TTC549 (cell line): ENCODE measurements at regions not wholly inside any gene's neighbourhood (a gene's known extent, or its start where the extent isn't known, plus 50 kb on each side); places are given as distances from the start of the nearest gene placed in this dataset.
"Not testable (repeated sequence)": the region's sequence is repeated elsewhere in the genome, so short reads cannot be mapped to it uniquely, and the experiment has no call there.

ENCODE experiments used
- FAIRE-seq: peaks from 2 replicates; lab custom pipeline; 2012; peaks lifted over from hg19 to GRCh38; lab: Jason Lieb, UNC

DNA sequence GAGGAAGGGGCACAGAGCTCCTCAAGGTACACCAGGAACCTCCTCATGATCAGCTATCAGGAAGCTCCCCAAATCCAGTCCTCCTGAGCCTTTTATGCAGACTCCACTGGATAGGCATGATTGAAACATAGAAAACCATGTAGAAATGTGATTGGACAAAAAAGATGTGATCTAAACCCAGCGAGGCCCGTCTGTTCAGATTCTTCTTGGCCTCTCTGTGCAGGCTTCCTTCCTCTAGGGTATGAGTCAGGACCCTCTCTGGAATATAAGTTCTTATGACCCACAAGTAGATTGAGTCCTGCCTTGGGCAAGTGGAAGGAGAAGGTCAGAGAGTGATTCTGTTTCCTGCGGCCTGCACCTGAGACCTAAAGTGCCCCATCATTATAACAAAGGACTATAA, 166.3 kb downstream of the PHLDA1 start:
- FAIRE-seq = no peak

DNA sequence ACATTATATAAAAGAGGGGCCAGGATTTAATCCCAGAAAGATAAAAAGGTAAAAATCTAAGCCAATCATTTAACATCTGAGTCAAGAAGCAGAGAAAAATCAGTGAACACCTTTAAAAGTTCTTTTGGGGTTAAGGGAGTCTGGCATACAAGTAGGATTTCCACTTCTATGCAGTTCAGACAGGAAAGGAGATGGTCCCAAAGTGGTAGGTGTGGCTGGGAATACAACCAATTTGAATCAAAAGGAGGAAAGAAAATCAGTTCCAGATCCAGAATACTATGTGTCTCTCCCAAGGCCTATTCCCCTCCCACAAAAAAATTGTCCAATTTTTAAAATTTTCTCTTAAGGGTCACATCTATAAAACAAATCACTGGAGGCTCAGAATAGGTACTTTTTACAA, 167.4 kb downstream of the PHLDA1 start:
- FAIRE-seq = no peak

DNA sequence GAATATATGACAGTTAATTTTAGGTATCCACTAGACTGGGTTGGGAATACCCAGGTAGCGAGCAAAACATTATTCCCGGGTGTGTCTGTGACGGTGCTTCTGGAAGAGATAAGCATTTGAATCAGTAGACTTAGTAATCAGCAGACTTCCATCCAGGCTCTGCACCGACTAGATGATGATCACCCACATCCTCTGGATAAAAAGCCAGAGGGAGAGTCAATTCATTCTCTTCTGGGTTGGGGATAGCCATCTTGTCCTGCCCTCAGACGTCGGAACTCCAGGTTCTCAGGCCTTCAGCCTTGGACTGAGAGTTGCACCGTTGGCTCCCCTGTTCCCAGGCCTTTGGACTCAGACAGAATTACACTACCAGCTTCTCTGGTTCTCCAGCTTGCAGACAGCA, 168.0 kb downstream of the PHLDA1 start:
- no peak for FAIRE-seq

DNA sequence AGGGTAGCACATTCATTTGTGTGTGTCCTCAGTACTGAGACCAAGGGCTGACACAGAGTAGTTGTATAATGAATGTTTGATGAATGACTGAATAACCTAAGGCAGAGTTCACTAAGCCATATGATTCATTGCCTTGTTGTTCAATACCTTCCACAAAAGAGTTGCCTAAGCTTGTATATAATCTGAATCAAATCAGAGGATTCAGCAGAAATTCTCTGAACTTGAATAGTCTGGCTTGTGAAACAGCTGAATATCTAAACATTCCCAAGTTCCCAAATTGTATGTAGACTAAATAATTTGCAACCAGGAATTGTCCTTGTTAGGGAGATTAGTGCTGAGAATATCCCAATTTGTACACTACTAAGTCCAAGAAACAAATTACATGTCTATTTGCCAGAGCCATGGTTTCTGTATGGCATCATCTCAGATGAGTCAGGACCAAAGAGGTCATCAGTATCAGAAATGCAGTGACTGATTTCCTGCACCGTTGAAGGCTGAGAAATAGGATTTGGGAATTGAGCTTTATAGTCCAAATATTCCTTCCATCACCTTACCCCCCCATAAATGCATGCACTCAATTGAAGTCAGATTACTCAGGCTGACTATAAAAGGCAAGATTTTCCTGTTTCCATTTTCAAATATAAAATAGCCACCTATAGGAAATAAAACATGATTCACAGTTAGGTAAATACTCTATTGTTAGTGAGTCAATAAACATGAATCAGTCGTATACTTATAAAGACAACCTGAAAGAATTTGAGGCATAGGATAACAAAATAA, 168.7 kb downstream of the PHLDA1 start:
- no peak for FAIRE-seq

DNA sequence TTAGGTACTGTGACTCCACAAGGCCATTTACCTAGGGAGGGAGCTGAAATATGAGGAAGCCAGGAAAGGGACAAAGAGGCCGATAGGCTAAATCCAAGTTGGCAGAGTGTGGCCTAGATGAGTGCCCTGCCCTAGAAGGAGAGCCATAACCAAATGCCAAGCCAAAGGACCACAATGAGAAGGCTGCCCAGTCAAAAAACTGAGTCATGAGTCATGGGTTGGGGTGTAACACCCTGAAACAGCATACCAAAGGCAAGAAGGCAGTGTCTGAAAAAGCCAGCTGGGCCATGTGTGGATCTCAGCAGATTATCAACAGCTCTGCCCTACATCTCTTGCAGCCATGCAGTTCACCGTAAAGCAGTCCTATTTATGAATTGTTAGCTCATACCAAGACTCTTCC, 171.7 kb downstream of the PHLDA1 start:
- FAIRE-seq = no peak

DNA sequence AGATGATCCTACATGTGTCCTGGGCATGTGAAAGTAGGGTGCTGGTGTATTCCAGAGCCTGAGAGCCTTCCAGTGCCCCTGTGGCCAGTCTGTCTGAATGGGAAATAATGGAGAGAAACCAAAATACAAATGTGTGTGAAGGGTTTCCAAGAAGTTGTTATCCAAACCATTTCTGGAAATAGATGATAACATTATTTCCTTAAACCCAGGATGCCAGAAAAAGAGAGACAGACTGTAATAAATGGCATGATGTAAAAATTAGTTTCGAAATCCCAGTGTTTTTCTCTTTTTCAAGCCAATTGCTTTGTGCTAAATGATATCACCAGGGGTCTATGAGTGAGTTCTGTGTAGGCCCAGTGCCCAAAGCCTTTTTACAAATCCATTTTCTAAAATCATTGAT, 175.3 kb downstream of the PHLDA1 start:
- no peak for FAIRE-seq

DNA sequence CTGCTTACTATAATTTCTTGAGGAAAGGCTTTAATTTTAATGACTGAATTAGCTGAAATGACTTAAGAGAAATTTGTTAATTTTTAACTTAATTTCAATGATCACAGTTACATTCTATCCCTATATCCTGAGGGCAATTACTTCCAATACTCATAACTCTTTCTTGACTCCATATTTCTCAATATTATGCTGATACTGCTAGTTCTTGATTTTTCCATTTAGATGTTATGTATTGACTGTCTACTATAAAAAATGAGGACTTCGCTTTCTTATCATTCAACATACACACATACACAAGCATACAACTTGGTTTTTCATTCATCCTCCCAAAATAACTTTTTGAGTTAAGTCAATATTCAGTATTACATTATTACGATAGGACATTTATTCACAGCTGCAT, 176.2 kb downstream of the PHLDA1 start:
- FAIRE-seq = no peak

DNA sequence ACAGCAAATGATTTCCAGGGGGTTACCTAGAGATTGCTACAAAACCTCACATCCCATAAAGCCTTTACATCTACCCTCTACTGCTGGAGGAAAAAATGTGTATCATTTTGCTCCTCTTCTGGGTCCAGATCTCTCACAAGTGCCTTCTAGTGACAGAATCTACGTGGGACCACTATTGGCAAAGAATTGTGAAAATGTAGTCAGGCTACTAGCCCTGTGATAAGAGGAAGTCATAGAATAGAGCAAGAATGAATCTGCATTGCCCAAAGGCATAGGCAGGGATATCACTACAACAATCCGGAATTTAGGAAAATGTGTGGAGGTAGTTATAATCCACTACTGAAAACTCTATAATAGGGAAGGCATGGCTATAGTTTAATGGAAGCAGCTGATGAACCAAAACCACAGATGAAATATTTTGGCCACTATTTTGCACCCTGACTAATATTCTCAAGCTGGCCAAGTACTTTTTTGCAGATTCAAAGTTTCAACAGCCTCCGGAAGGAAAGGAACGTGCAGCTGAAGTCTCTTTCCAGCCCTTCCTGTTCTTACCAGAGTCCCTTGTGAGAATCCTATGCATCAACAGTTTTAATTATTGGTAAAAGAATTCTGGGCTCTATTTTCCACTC, 176.8 kb downstream of the PHLDA1 start:
- FAIRE-seq = no peak

DNA sequence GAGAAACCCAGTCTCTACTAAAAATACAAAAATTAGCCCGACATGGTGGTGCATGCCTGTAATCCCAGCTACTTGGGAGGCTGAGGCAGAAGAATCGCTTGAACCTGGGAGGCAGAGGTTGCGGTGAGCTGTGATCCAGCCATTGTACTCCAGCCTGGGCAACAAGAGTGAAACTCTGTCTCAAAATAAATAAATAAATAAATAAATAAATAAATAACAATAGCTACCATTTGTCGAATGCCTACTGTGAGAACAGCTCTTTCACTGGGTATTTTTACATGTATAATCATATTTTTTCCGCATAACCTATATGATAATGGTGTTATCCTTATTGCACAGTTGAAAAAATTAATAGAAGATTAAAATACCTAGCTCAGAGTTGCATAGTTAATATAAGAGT, 177.4 kb downstream of the PHLDA1 start:
- not testable (repeated sequence) for FAIRE-seq

DNA sequence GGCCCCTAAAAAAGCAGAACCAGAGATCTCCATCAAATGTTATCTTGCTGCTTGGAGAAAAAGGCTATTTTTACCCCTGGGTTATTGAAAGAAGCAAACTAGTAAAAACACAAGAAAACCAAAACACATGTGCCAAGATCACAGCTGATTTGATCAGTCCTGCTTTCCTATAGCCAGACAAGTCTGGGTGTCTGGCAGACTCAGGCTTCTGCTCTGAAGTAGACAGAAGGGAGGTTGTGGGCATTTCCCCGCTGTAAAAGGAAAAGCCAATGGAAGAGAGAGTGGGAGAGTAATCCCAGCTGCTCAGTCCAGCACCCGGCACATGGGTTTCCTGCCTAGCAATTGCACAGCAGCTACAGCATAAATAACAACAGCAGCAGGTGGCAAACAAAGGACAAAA, 177.9 kb downstream of the PHLDA1 start:
- FAIRE-seq = no peak

DNA sequence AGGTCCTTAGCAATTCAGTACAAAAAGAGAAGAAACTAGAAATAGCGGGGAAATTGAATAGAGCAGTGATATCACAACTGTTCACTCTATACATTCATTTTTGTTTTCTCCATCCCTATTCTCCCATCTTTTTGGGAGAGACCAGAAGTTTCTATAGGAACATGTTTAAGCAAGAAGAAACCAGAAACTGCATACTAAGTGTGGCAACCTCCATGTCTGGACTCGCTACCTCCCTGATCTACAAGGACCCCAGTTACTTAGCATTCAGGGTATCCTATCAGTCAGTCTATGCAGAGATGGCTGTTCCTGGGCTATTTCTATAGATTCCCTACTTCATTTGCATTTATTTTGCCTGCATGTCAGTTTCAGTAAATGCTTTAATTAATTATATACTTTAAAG, 178.6 kb downstream of the PHLDA1 start:
- FAIRE-seq = no peak

DNA sequence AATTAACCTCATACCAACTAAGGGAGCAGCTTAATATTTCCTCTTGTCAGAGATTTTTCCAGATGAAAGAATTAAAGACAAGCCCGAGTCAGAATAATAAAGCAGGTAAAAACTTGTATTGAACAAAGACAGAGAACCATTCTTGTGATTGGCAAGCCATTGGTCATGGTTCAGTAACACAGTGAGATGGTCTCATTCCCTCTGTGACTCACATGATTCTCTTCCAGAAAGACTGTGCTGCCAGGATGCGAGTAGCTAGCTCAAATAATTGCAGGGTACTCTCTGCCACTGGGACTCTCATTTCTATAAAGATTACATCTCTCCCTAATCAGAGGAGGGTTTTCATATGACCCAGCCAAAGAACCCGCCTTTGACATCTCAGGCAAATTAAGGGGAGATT, 179.4 kb downstream of the PHLDA1 start:
- FAIRE-seq = no peak

DNA sequence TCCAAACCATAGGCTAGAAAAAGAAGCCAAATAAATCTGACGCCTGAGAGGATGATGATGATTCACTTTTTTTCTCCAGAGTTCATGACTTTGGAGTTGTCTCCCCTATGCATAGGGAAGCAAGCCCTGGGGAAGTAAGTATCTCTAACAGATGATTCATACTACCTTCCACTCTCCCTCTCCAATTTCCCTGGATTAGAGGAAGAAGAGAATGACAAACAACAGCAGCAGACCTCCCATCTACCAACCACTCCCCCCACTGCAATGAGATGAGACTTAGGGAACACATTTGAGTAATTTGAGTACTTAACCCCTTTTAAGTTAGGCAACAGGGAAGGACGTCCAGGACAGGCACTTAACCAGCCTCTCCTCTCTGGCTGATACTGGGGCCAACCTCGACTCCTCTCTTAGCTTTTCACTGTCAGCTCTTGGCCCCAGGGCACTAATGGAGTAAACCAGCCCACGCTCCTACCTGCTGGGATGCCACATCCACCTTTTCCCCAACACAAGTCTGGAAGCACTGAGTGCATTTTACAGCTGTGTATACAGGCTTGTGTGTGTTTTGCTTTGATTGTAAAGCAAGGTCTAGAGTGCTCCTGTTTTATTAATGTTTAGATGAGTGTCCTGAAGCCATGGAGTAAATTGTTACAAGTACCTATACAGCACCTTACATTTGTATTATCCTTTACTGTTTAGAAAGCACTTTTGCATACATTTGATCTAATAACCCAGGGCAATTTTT, 180.7 kb downstream of the PHLDA1 start:
- FAIRE-seq = no peak

DNA sequence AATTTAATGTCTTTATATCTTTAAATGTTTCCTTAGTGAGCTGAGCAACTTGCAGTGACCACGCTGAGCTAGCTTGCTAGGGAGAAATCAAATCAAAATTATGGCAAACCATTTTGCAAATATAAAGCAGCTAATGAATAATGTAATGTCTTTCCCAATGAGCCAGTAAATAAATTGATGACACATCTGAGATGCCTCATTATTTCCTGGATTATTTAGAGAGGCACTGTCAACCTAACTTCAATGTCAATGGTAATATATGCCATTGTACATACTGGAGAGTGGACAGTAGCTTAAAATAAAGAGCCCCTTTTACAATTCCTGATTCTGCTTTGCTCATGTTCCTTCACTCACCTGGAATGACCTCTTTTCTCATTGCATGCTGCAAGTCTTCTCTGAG, 182.6 kb downstream of the PHLDA1 start:
- FAIRE-seq = no peak

DNA sequence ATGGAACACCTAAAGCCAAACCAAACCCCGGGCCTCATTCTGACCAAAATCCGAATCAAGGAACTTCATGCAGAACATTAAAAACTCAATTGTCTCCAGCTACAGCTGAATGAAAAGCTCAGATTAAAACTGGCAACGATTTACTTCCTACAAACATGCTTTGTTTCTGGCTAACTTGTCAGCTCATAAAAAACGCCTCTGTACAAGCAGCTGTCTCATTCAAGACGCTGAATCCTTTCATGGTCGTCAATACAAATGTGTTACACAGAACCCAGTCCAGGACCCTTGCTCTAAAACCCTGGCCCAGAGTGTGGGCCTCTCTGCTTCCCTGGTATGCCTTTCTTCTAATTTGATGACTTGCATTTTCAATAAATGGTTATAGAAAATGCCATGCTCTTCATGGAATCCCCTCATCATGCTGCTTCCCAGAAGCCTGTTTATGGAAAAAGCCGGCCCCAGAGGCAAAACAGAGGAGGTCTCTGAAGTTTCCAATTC, 183.1 kb downstream of the PHLDA1 start:
- FAIRE-seq = no peak

DNA sequence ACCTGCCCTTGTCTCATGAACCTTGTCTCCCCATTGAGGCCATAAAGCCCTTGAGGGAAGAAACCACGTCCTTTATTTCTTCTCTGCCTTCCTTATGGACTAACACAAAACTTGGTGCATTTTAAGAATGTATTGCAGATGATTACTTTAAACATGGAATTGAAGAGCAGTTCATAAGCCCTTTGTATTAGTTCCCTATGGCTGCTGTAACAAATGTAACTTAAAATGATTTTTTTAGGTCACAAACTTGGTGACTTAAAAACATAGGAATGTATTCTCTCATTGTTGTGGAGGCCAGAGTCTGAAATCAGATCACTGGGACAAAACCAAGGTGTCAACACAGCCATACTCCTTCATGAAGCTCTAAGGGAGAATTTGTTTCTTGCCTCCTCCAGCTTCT, 185.5 kb downstream of the PHLDA1 start:
- FAIRE-seq = no peak

DNA sequence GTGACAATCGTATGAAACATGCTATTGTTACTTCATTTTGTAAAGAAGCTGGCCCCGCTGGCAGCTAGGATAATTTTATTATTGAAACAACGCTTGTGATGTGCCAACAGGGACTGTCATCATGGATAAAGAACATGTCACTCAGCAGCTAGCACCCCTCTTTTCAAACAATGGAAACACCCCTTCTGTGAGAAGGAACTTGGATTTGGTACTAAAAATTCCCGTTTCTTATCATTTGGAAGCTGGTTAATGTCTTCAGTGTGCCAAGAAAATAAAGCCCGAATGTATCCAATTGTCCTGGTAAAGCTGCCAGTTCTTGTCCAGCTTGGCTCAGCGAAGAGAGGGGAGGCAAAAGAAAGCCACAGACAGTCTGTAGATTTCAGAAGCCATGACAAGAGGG, 186.6 kb downstream of the PHLDA1 start:
- FAIRE-seq = no peak

DNA sequence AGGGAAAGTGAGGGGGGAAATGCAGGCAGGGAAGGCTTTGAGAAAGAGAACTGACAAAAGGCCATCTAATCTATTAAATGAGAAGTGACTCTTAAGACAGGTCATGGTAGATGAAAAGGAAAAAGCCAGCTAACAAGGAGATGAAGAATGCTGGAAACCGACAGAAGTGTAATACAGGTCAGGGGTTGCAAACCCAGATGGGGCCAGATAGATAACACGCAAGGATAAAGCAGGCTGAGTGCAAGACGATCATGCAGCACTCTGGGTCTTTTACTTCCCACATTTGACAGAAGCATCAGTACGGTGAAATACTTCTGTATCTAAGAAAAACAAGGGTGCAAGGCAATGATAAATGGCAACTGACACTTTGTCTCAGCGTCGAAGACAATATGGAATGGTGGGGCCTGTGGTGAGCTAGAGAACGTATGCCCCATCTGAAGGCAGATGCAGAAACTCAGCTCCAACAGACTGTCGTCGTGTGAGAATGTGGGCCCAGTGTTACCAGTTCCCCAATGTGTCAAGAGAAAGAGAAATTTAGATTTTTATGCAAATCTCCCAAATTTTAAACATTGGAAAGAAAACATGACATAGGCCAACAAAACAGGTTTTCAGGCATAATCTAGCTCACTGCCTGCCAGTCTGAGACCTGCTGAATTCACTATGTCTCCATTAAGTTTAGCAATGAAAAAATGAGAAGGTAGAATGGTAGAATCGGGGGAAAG, 187.4 kb downstream of the PHLDA1 start:
- FAIRE-seq = no peak

DNA sequence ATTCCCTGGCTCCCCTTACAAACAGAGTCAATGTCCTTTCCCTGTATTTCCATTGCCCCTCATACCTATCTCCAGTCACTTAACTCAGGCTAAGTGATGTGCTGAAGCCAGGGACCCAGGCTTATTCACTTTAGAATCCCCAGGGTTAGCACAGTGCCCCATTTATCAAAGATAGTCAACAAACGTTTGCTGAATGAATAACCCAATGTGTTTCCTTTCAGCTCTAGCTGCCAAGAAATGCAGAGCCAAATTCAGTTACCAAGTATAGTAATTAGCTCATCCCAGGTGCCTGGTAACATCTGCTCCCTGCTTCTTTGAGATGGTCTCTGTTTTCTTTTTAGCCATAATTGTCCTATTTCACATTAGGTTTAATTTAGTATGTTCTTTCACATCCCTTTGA, 189.5 kb downstream of the PHLDA1 start:
- FAIRE-seq = no peak

DNA sequence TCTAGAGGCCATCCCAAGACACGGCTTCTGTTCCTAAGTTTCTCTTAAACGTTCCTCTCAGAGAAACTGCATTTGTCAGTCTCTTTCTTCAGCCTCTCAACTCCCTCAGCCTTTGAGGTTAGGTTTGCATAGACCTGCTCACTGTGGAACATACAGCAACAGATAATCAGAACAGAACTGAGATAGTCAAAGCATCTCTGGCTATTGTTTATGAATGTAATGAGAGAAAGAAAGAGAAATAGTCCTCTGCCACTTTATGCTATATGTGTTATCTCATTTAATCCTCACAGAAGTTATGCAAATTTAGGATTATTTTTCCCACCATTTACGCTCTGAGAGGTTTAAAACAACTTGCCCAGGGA, 190.6 kb downstream of the PHLDA1 start:
- FAIRE-seq = no peak

DNA sequence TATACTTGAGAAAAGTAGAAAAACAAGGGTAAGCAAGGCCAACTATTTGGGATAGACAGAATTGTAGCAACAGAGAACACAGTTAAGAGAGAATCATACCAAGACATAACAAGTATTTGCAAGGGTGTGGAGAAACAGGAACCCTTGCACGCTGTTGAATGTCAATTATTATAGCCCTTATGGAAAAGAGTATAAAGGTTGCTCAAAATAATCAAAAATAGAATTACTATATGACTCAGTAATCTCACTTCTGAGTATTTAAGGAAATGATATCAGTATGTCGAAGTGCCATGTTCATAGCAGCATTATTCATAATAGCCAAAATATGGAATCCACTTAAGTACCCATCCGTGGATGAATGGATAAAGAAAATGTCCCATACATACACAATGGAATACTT, 193.3 kb downstream of the PHLDA1 start:
- FAIRE-seq = no peak

DNA sequence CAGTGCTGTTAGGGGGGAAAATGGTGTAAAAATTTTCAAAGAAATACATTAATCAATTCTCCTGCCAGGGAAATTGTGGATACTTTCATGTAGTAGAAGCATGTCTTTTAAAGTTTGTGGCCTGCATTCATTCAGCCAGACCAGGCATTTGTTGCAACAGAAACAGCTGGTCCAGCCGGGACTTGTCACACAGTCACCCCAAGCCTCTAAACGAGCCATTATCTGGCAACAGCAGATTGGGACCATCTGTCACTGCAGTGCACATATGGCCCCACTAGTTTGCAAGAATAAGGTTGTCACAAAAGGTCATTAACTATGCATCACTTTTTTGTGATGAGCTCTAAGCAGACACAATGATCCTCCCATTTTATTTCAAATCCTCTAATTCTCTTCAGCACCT, 193.9 kb downstream of the PHLDA1 start:
- no peak for FAIRE-seq

DNA sequence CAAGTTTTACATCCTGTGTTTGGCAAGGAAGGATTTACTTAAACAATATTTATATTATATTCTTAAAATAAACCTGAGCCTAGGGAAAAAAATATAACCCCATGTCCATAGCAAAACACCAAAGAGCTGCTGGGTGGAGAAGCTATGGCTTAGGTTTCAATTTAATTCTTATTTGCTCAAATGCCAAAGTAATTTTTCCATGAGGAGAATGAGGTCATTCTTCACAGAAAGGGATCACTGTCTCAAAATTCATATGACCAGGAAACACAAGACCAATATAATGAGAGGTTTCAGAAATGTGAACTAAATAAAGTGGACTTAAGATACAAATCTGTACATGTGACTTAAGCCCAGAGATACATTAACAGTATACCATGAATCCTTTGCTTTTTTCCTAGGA, 195.0 kb downstream of the PHLDA1 start:
- no peak for FAIRE-seq
